H9 (cell line): ENCODE measurements at regions not wholly inside any gene's neighbourhood (a gene's known extent, or its start where the extent isn't known, plus 50 kb on each side); places are given as distances from the start of the nearest gene placed in this dataset.
"Not testable (repeated sequence)": the region's sequence is repeated elsewhere in the genome, so short reads cannot be mapped to it uniquely, and the experiment has no call there.

Experiments
- DNase-seq: peaks from one replicate; pipeline ENCODE4 v3.0.0-alpha.2; 2017
- H2AFZ ChIP-seq: one replicate; pipeline ENCODE4 v1.6.1; 2013; ENCODE audit warnings: mild to moderate bottlenecking, low read length, control low read depth, moderate library complexity
- H2AK5ac ChIP-seq: 2 replicates; pipeline ENCODE4 v1.6.1; 2013; ENCODE audit warnings: low read length, control low read depth, mixed read lengths; ENCODE audit not compliant: insufficient read length
- H2BK120ac ChIP-seq: one replicate; pipeline ENCODE4 v1.6.1; 2013; ENCODE audit warnings: low read depth, mild to moderate bottlenecking, low read length, control low read depth, inconsistent platforms; ENCODE audit not compliant: poor library complexity, severe bottlenecking
- H2BK12ac ChIP-seq: 2 replicates; pipeline ENCODE4 v1.6.1; 2013; ENCODE audit warnings: low read length, control low read depth, mixed read lengths, low read depth; ENCODE audit not compliant: insufficient read length
- H2BK15ac ChIP-seq: 2 replicates; pipeline ENCODE4 v1.6.1; 2013; ENCODE audit warnings: low read depth, low read length, control low read depth
- H2BK20ac ChIP-seq: one replicate; pipeline ENCODE4 v1.6.1; 2013; ENCODE audit warnings: low read depth, mild to moderate bottlenecking, low read length, control low read depth, inconsistent platforms; ENCODE audit not compliant: poor library complexity, severe bottlenecking
- H2BK5ac ChIP-seq: 2 replicates; pipeline ENCODE4 v1.6.1; 2013; ENCODE audit warnings: low read length, control low read depth, mixed read lengths; ENCODE audit not compliant: insufficient read length
- H3K14ac ChIP-seq: 2 replicates; pipeline ENCODE4 v1.6.1; 2013; ENCODE audit warnings: low read length, control low read depth; ENCODE audit not compliant: insufficient read depth
- H3K18ac ChIP-seq: 2 replicates; pipeline ENCODE4 v1.6.1; 2013; ENCODE audit warnings: low read depth, mild to moderate bottlenecking, mixed read lengths, low read length, control low read depth; ENCODE audit not compliant: insufficient read length
- H3K23ac ChIP-seq: 2 replicates; pipeline ENCODE4 v1.6.1; 2013; ENCODE audit warnings: low read length, control low read depth, mixed read lengths, low read depth; ENCODE audit not compliant: insufficient read length
- H3K23me2 ChIP-seq: 2 replicates; pipeline ENCODE4 v1.6.1; 2013; ENCODE audit warnings: low read depth, mild to moderate bottlenecking, mixed read lengths, low read length, control low read depth; ENCODE audit not compliant: insufficient read length, poor library complexity, severe bottlenecking
- H3K27ac ChIP-seq: 2 replicates; pipeline ENCODE4 v1.5.1; 2013; ENCODE audit warnings: low read length, control low read depth, mixed read lengths, low read depth; ENCODE audit not compliant: insufficient read length
- H3K27me3 ChIP-seq: 2 replicates; pipeline ENCODE4 v1.6.1; 2013; ENCODE audit warnings: low read length, control low read depth, inconsistent platforms; ENCODE audit not compliant: insufficient read depth
- H3K4ac ChIP-seq: 2 replicates; pipeline ENCODE4 v1.6.1; 2013; ENCODE audit warnings: low read depth, mild to moderate bottlenecking, control low read depth, inconsistent platforms, low read length, moderate library complexity
- H3K4me1 ChIP-seq: 2 replicates; pipeline ENCODE4 v1.6.1; 2013; ENCODE audit warnings: low read length, control low read depth, inconsistent platforms; ENCODE audit not compliant: insufficient read depth
- H3K4me2 ChIP-seq: 2 replicates; pipeline ENCODE4 v1.6.1; 2013; ENCODE audit warnings: low read length, control low read depth, mixed read lengths; ENCODE audit not compliant: insufficient read length, insufficient read depth
- H3K56ac ChIP-seq: 2 replicates; pipeline ENCODE4 v1.6.1; 2013; ENCODE audit warnings: low read depth, mild to moderate bottlenecking, mixed read lengths, low read length, control low read depth; ENCODE audit not compliant: insufficient read length
- H3K79me1 ChIP-seq: 2 replicates; pipeline ENCODE4 v1.6.1; 2013; ENCODE audit warnings: low read depth, mild to moderate bottlenecking, moderate library complexity, low read length, control low read depth, inconsistent platforms; ENCODE audit not compliant: insufficient read depth, poor library complexity, severe bottlenecking
- H3K79me2 ChIP-seq: 2 replicates; pipeline ENCODE4 v1.6.1; 2013; ENCODE audit warnings: low read length, control low read depth, inconsistent platforms; ENCODE audit not compliant: insufficient read depth
- H3K9ac ChIP-seq: 2 replicates; pipeline ENCODE4 v1.6.1; 2013; ENCODE audit warnings: low read length, control low read depth, mixed read lengths; ENCODE audit not compliant: insufficient read length; ENCODE audit errors: extremely low read depth
- H3K9me3 ChIP-seq: one replicate; pipeline ENCODE4 v1.6.1; 2013; ENCODE audit warnings: low read depth, low read length, inconsistent platforms; ENCODE audit not compliant: control insufficient read depth
- H3T11ph ChIP-seq: one replicate; pipeline ENCODE4 v1.6.1; 2013; ENCODE audit warnings: mild to moderate bottlenecking, low read length, control low read depth, inconsistent platforms
- H4K20me1 ChIP-seq: one replicate; pipeline ENCODE4 v1.6.1; 2013; ENCODE audit not compliant: control insufficient read depth, insufficient read length, insufficient read depth
- H4K5ac ChIP-seq: 2 replicates; pipeline ENCODE4 v1.6.1; 2013; ENCODE audit warnings: low read depth, mild to moderate bottlenecking, mixed read lengths, low read length, control low read depth; ENCODE audit not compliant: insufficient read length
- H4K8ac ChIP-seq: replicated peaks from 2 replicates; pipeline ENCODE4 v1.6.1; 2013; ENCODE audit warnings: low read length, control low read depth, mixed read lengths, low read depth; ENCODE audit not compliant: insufficient read length
- H4K91ac ChIP-seq: 2 replicates; pipeline ENCODE4 v1.6.1; 2013; ENCODE audit warnings: low read depth, mild to moderate bottlenecking, moderate library complexity, mixed read lengths, low read length, control low read depth; ENCODE audit not compliant: insufficient read length
- H3K27ac Mint-ChIP-seq, 3 experiments: 2 replicates in 2 of 3; 3 replicates in 1 of 3; pipeline ENCODE4 v1.8.0; 2020 to 2021; ENCODE audit warnings: mixed read lengths in 3 of 3, mild to moderate bottlenecking in 1 of 3, moderate library complexity in 1 of 3
- H3K27me3 Mint-ChIP-seq: 2 replicates; pipeline ENCODE4 v1.8.0; 2021; ENCODE audit warnings: low read depth, mild to moderate bottlenecking, moderate library complexity, mixed read lengths
- H3K36me3 Mint-ChIP-seq, 3 experiments: 2 replicates in 2 of 3; 3 replicates in 1 of 3; pipeline ENCODE4 v1.8.0; 2020 to 2021; ENCODE audit warnings: low read depth in 3 of 3, mixed read lengths in 3 of 3; ENCODE audit not compliant: insufficient read depth in 1 of 3
- H3K4me1 Mint-ChIP-seq, 2 experiments: 2 replicates each; pipeline ENCODE4 v1.8.0; 2020; ENCODE audit warnings: mixed read lengths in 2 of 2
- H3K4me3 Mint-ChIP-seq, 2 experiments: 2 replicates in 1 of 2; 3 replicates in 1 of 2; pipeline ENCODE4 v1.8.0; 2020 to 2021; ENCODE audit warnings: mild to moderate bottlenecking in 2 of 2, mixed read lengths in 2 of 2, moderate library complexity in 1 of 2
- H3K9me3 Mint-ChIP-seq, 2 experiments: 2 replicates in 1 of 2; 3 replicates in 1 of 2; pipeline ENCODE4 v1.8.0; 2020; ENCODE audit warnings: mild to moderate bottlenecking in 2 of 2, mixed read lengths in 2 of 2, moderate library complexity in 1 of 2
- CTCF ChIP-seq: fragments of 200-600 bp; sonication (generic); conservative IDR thresholded peaks from 3 replicates; pipeline ENCODE4 v1.8.0; 2021; ENCODE audit warnings: antibody characterized with exemption, mild to moderate bottlenecking
- WGBS: extraction: QIAGEN DNeasy Blood & Tissue Kit; methylation state at CpG from one replicate; pipeline ENCODE4 v1.1.7; 2013; ENCODE audit warnings: missing lambda C conversion rate, low lambda C conversion rate, mixed read lengths; ENCODE audit not compliant: insufficient read length; ENCODE audit errors: extremely low coverage; 5-methylcytosine and 5-hydroxymethylcytosine counted together

GRCh38 chr10:9149134-9149533 is 1094.6 kb downstream of the GATA3 start:
- no peak overlapping the region for H3K4ac ChIP-seq
- H3K14ac ChIP-seq = no peak overlapping the region
- H3K4me1 ChIP-seq = no peaks in the 10 kb centered on the region
- H3K27me3 Mint-ChIP-seq = peaks cover 1% of the 10 kb centered on the region; the same call in 1 of the 2 replicates
- no peaks in the 10 kb centered on the region for H3K27me3 ChIP-seq
- H3K27ac Mint-ChIP-seq = no peak overlapping the region
- no peak overlapping the region for H3T11ph ChIP-seq
- H2BK12ac ChIP-seq = no peak overlapping the region
- no peak overlapping the region for H4K8ac ChIP-seq
- H3K9ac ChIP-seq = no peak overlapping the region
- H3K9me3 Mint-ChIP-seq = no peaks in the 10 kb centered on the region
- no peaks in the 10 kb centered on the region for H3K79me1 ChIP-seq
- no peak overlapping the region for H2BK120ac ChIP-seq
- H3K79me2 ChIP-seq = no peaks in the 10 kb centered on the region
- no peak overlapping the region for H3K56ac ChIP-seq
- H4K91ac ChIP-seq = no peak overlapping the region
- H2AK5ac ChIP-seq = no peak overlapping the region
- H2BK20ac ChIP-seq = no peak overlapping the region
- H3K4me2 ChIP-seq = no peak overlapping the region
- no peak overlapping the region for H3K18ac ChIP-seq
- no peaks in the 10 kb centered on the region for H3K9me3 ChIP-seq
- no peak overlapping the region for H2BK5ac ChIP-seq
- H3K36me3 Mint-ChIP-seq = no peaks in the 10 kb centered on the region
- no peaks in the 10 kb centered on the region for H4K20me1 ChIP-seq
- H3K4me1 Mint-ChIP-seq = peaks cover 0 to 7% of the 10 kb centered on the region in 2 experiments; a peak in 2 of 4 replicates
- no peaks in the 10 kb centered on the region for H3K23me2 ChIP-seq
- DNase-seq = no peak
- no peak for TF ChIP-seq CTCF
- H3K27ac ChIP-seq = no peak overlapping the region
- no peak overlapping the region for H4K5ac ChIP-seq
- no peak overlapping the region for H3K4me3 Mint-ChIP-seq
- H2AFZ ChIP-seq = no peak overlapping the region
- H3K23ac ChIP-seq = no peak overlapping the region
- no peak overlapping the region for H2BK15ac ChIP-seq

DNA sequence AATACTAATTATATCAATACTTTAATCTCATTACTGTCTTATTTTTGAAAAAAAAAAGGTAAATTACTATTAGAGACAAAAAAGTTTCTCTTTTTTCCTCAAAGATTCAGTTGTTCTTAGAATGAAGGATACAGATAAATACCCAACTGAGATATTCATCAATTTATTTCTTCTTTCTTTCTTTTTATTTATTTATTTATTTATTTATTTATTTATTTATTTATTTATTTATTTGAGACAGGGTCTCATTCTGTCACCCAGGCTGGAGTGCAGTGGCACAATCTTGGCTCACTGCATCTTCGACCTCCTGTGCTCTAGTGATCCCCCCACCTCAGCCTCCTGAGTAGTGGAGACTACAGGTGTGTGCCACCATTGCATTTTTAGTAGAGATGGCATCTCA is 1098.6 kb downstream of the GATA3 start:
- H3K27ac Mint-ChIP-seq = not testable (repeated sequence)

More for the DNA sequence above, 1098.6 kb downstream of the GATA3 start:
- not testable (repeated sequence) for H3K9ac ChIP-seq, H2BK20ac ChIP-seq, H3K56ac ChIP-seq, H4K20me1 ChIP-seq, H3K23ac ChIP-seq, H3K27me3 ChIP-seq, H2BK15ac ChIP-seq, H3K14ac ChIP-seq, H3K9me3 Mint-ChIP-seq, DNase-seq, H3K36me3 Mint-ChIP-seq, H3K23me2 ChIP-seq, H3K79me2 ChIP-seq, H3K4me1 ChIP-seq, H2AK5ac ChIP-seq, H3T11ph ChIP-seq, H3K18ac ChIP-seq, H3K27ac ChIP-seq, H3K9me3 ChIP-seq, H3K4me2 ChIP-seq, H2BK12ac ChIP-seq, H4K91ac ChIP-seq, H3K4me3 Mint-ChIP-seq, H2BK5ac ChIP-seq, H3K79me1 ChIP-seq, H4K8ac ChIP-seq, H3K27me3 Mint-ChIP-seq, H3K4ac ChIP-seq, H3K4me1 Mint-ChIP-seq, H2BK120ac ChIP-seq, H2AFZ ChIP-seq, H4K5ac ChIP-seq
- WGBS = no CpG with 5 or more reads among the region's 1 CpG
